ENCODE measurements at regions not wholly inside any gene's neighbourhood (a gene's known extent, or its start where the extent isn't known, plus 50 kb on each side); places are given as distances from the start of the nearest gene placed in this dataset.

GRCh38 chr10:106255111-106255678 lies 909.3 kb downstream of the SORCS1 start:
- Histone ChIP-seq H3K4me3 (ENCODE audit: low read length) (no peak overlapping the region), H3K79me2 (ENCODE audit: low read length) (no peaks in the 10 kb centered on the region), H3K9me3 (ENCODE audit: insufficient read depth, low read length) (no peaks in the 10 kb centered on the region), H3K27me3 (ENCODE audit: low read depth, low read length) (no peaks in the 10 kb centered on the region), H3K4me2 (ENCODE audit: low read length) (no peak overlapping the region), H4K20me1 (ENCODE audit: insufficient read depth, low read length) (no peaks in the 10 kb centered on the region), H3K4me1 (ENCODE audit: low read length) (no peaks in the 10 kb centered on the region), H2AFZ (ENCODE audit: low read depth, low read length) (no peak overlapping the region), H3K36me3 (replicated peaks; ENCODE audit: low read depth, low read length) (no peaks in the 10 kb centered on the region), H3K9ac (ENCODE audit: low read length) (no peak overlapping the region), H3K27ac (ENCODE audit: low read length) (no peak overlapping the region)
- no peak for TF ChIP-seq EZH2phosphoT487 (IDR thresholded peaks at IDR 0.05; ENCODE audit: low read depth)
- no peak for TF ChIP-seq CTCF (IDR thresholded peaks at IDR 0.05; ENCODE audit: low read depth, low read length)

GRCh38 chr10:106254071-106254470 lies 910.4 kb downstream of the SORCS1 start:
- H2AFZ ChIP-seq (ENCODE audit: low read depth, low read length): no peak overlapping the region
- H4K20me1 ChIP-seq (ENCODE audit: insufficient read depth, low read length): no peaks in the 10 kb centered on the region
- no peaks in the 10 kb centered on the region for H3K4me1 ChIP-seq (ENCODE audit: low read length)
- no peak overlapping the region for H3K4me2 ChIP-seq (ENCODE audit: low read length)
- H3K36me3 ChIP-seq (replicated peaks; ENCODE audit: low read depth, low read length): no peaks in the 10 kb centered on the region
- H3K9me3 ChIP-seq (ENCODE audit: insufficient read depth, low read length): no peaks in the 10 kb centered on the region
- TF ChIP-seq EZH2phosphoT487 (IDR thresholded peaks at IDR 0.05; ENCODE audit: low read depth) (no peak), CTCF (IDR thresholded peaks at IDR 0.05; ENCODE audit: low read depth, low read length) (no peak)
- H3K9ac ChIP-seq (ENCODE audit: low read length): no peak overlapping the region
- H3K27ac ChIP-seq (ENCODE audit: low read length): no peak overlapping the region
- H3K4me3 ChIP-seq (ENCODE audit: low read length): no peak overlapping the region
- no peaks in the 10 kb centered on the region for H3K27me3 ChIP-seq (ENCODE audit: low read depth, low read length)
- no peaks in the 10 kb centered on the region for H3K79me2 ChIP-seq (ENCODE audit: low read length)

- H3K4me3 ChIP-seq (ENCODE audit: low read length): no peak overlapping the region
- H3K79me2 ChIP-seq (ENCODE audit: low read length): no peaks in the 10 kb centered on the region
- no peak overlapping the region for H3K27ac ChIP-seq (ENCODE audit: low read length)
- H3K9me3 ChIP-seq (ENCODE audit: insufficient read depth, low read length): no peaks in the 10 kb centered on the region
- H3K9ac ChIP-seq (ENCODE audit: low read length): no peak overlapping the region
- H3K36me3 ChIP-seq (replicated peaks; ENCODE audit: low read depth, low read length): no peaks in the 10 kb centered on the region
- H3K4me2 ChIP-seq (ENCODE audit: low read length): no peak overlapping the region
- no peak for TF ChIP-seq CTCF (IDR thresholded peaks at IDR 0.05; ENCODE audit: low read depth, low read length)
- no peak for TF ChIP-seq EZH2phosphoT487 (IDR thresholded peaks at IDR 0.05; ENCODE audit: low read depth)
- H3K4me1 ChIP-seq (ENCODE audit: low read length): no peaks in the 10 kb centered on the region
- H2AFZ ChIP-seq (ENCODE audit: low read depth, low read length): no peak overlapping the region
- H3K27me3 ChIP-seq (ENCODE audit: low read depth, low read length): no peaks in the 10 kb centered on the region
- H4K20me1 ChIP-seq (ENCODE audit: insufficient read depth, low read length): no peaks in the 10 kb centered on the region
Measured at GRCh38 chr10:106252541-106252940, 912.0 kb downstream of the SORCS1 start.

- H3K9me3 ChIP-seq (ENCODE audit: insufficient read depth, low read length): no peaks in the 10 kb centered on the region
Measured at GRCh38 chr10:106251573-106251972, 912.9 kb downstream of the SORCS1 start.

More at GRCh38 chr10:106251573-106251972, 912.9 kb downstream of the SORCS1 start:
- H3K36me3 ChIP-seq (replicated peaks; ENCODE audit: low read depth, low read length): no peaks in the 10 kb centered on the region
- H2AFZ ChIP-seq (ENCODE audit: low read depth, low read length): no peak overlapping the region
- no peak overlapping the region for H3K4me2 ChIP-seq (ENCODE audit: low read length)
- H4K20me1 ChIP-seq (ENCODE audit: insufficient read depth, low read length): no peaks in the 10 kb centered on the region
- H3K4me3 ChIP-seq (ENCODE audit: low read length): no peak overlapping the region
- H3K4me1 ChIP-seq (ENCODE audit: low read length): no peaks in the 10 kb centered on the region
- H3K27me3 ChIP-seq (ENCODE audit: low read depth, low read length): no peaks in the 10 kb centered on the region
- no peak overlapping the region for H3K27ac ChIP-seq (ENCODE audit: low read length)
- no peaks in the 10 kb centered on the region for H3K79me2 ChIP-seq (ENCODE audit: low read length)
- no peak overlapping the region for H3K9ac ChIP-seq (ENCODE audit: low read length)
- no peak for TF ChIP-seq EZH2phosphoT487 (IDR thresholded peaks at IDR 0.05; ENCODE audit: low read depth)
- TF ChIP-seq CTCF (IDR thresholded peaks at IDR 0.05; ENCODE audit: low read depth, low read length): no peak

All from OCI-LY3 (cell line).